OCI-LY1 (cell line): ENCODE measurements at regions not wholly inside any gene's neighbourhood (a gene's known extent, or its start where the extent isn't known, plus 50 kb on each side); places are given as distances from the start of the nearest gene placed in this dataset.

ENCODE experiments used
- CTCF ChIP-seq: fragments of 200-600 bp; sonication (generic), shearing (Covaris generic); IDR thresholded peaks from 2 replicates; pipeline ENCODE4 v1.5.1; 2017; ENCODE audit warnings: mild to moderate bottlenecking, antibody characterized with exemption, low read length, moderate library complexity, mixed read lengths
- EZH2 ChIP-seq: fragments of 200-600 bp; sonication (generic), shearing (Covaris generic); IDR thresholded peaks from 2 replicates; pipeline ENCODE4 v1.8.0; 2017; ENCODE audit warnings: borderline replicate concordance, mixed run types, mild to moderate bottlenecking, antibody characterized with exemption, low read length, moderate library complexity, mixed read lengths

GRCh38 chr12:3431686-3432085 is 59.3 kb upstream of the PRMT8 start:
- TF ChIP-seq EZH2 (no peak), CTCF (no peak)
